OCI-LY3 (cell line): ENCODE measurements at regions not wholly inside any gene's neighbourhood (a gene's known extent, or its start where the extent isn't known, plus 50 kb on each side); places are given as distances from the start of the nearest gene placed in this dataset.

Experiments used
- H2AFZ ChIP-seq: fragments of 200-600, 300-600 bp; shearing (Covaris generic); 2 replicates; pipeline ENCODE4 v1.6.0; 2014; ENCODE audit warnings: antibody characterized with exemption, low read depth, low read length
- H3K27ac ChIP-seq: fragments of 200-600, 300-600 bp; sonication (generic); 2 replicates; pipeline ENCODE4 v1.5.1; 2014; ENCODE audit warnings: mild to moderate bottlenecking, low read length, moderate library complexity, mixed read lengths
- H3K27me3 ChIP-seq: fragments of 200-600, 300-600 bp; sonication (generic); 2 replicates; pipeline ENCODE4 v1.6.1; 2014; ENCODE audit warnings: low read depth, low read length, mixed read lengths
- H3K36me3 ChIP-seq: fragments of 200-600, 300-600 bp; sonication (generic); replicated peaks from 2 replicates; pipeline ENCODE3; 2014; ENCODE audit warnings: low read depth, low read length, mixed read lengths
- H3K4me1 ChIP-seq: fragments of 300-600, 200-600 bp; sonication (generic); 2 replicates; pipeline ENCODE4 v1.6.1; 2014; ENCODE audit warnings: low read length, mixed read lengths
- H3K4me2 ChIP-seq: fragments of 200-600, 300-600 bp; sonication (generic); 2 replicates; pipeline ENCODE4 v1.6.1; 2014; ENCODE audit warnings: low read length, mixed read lengths
- H3K4me3 ChIP-seq: fragments of 300-600, 200-600 bp; sonication (generic); 2 replicates; pipeline ENCODE4 v1.5.1; 2014; ENCODE audit warnings: antibody characterized with exemption, mild to moderate bottlenecking, low read length, moderate library complexity
- H3K79me2 ChIP-seq: fragments of 300-600, 200-600 bp; shearing (Covaris generic); 2 replicates; pipeline ENCODE4 v1.6.1; 2014; ENCODE audit warnings: mild to moderate bottlenecking, low read length, mixed read lengths
- H3K9ac ChIP-seq: fragments of 300-600, 200-600 bp; shearing (Covaris generic); 2 replicates; pipeline ENCODE4 v1.6.0; 2014; ENCODE audit warnings: mild to moderate bottlenecking, low read length, moderate library complexity
- H3K9me3 ChIP-seq: fragments of 200-600, 300-600 bp; shearing (Covaris generic); 2 replicates; pipeline ENCODE4 v1.6.1; 2014; ENCODE audit warnings: low read length, mixed read lengths; ENCODE audit not compliant: insufficient read depth
- H4K20me1 ChIP-seq: fragments of 200-600, 300-600 bp; sonication (generic); 2 replicates; pipeline ENCODE4 v1.6.1; 2016; ENCODE audit warnings: low read length, mixed read lengths; ENCODE audit not compliant: insufficient read depth
- CTCF ChIP-seq: fragments of 200-600, 300-600 bp; sonication (generic); IDR thresholded peaks from 2 replicates; pipeline ENCODE4 v1.5.1; 2014; ENCODE audit warnings: antibody characterized with exemption, low read length, low read depth
- EZH2phosphoT487 ChIP-seq: fragments of 200-600 bp; shearing (Covaris generic); IDR thresholded peaks from 2 replicates; pipeline ENCODE4 v1.6.1; 2018; ENCODE audit warnings: antibody characterized with exemption, mixed run types, low read depth

- no peak overlapping the region for H3K9ac ChIP-seq
- no peaks in the 10 kb centered on the region for H4K20me1 ChIP-seq
- H3K4me3 ChIP-seq = no peak overlapping the region
- no peaks in the 10 kb centered on the region for H3K79me2 ChIP-seq
- no peaks in the 10 kb centered on the region for H3K36me3 ChIP-seq
- TF ChIP-seq CTCF = no peak
- TF ChIP-seq EZH2phosphoT487 = no peak
- no peak overlapping the region for H3K27ac ChIP-seq
- H3K9me3 ChIP-seq = no peaks in the 10 kb centered on the region
- no peaks in the 10 kb centered on the region for H3K27me3 ChIP-seq
- H2AFZ ChIP-seq = no peak overlapping the region
- peaks cover 9% of the 10 kb centered on the region for H3K4me1 ChIP-seq
- no peak overlapping the region for H3K4me2 ChIP-seq
Measured at GRCh38 chr1:80659161-80659560, 1141.6 kb upstream of the ADGRL2 start.

- Histone ChIP-seq H3K27ac (no peak overlapping the region), H4K20me1 (no peaks in the 10 kb centered on the region), H3K36me3 (no peaks in the 10 kb centered on the region), H3K79me2 (no peaks in the 10 kb centered on the region), H2AFZ (no peak overlapping the region), H3K4me1 (peaks cover 9% of the 10 kb centered on the region), H3K27me3 (no peaks in the 10 kb centered on the region), H3K9ac (no peak overlapping the region), H3K4me3 (no peak overlapping the region), H3K4me2 (no peak overlapping the region), H3K9me3 (no peaks in the 10 kb centered on the region)
- TF ChIP-seq CTCF = no peak
- no peak for TF ChIP-seq EZH2phosphoT487
Measured at GRCh38 chr1:80657707-80658106, 1143.0 kb upstream of the ADGRL2 start.

- Histone ChIP-seq H3K4me2 (no peak overlapping the region), H3K9me3 (no peaks in the 10 kb centered on the region), H4K20me1 (no peaks in the 10 kb centered on the region), H2AFZ (no peak overlapping the region), H3K79me2 (no peaks in the 10 kb centered on the region), H3K36me3 (no peaks in the 10 kb centered on the region), H3K9ac (no peak overlapping the region), H3K4me1 (peaks cover 9% of the 10 kb centered on the region), H3K27me3 (no peaks in the 10 kb centered on the region), H3K27ac (no peak overlapping the region), H3K4me3 (no peak overlapping the region)
- TF ChIP-seq CTCF (no peak), EZH2phosphoT487 (no peak)
Measured at GRCh38 chr1:80657044-80657643, 1143.6 kb upstream of the ADGRL2 start.

GRCh38 chr1:80656641-80657040 lies 1144.1 kb upstream of the ADGRL2 start:
- no peak overlapping the region for H3K4me2 ChIP-seq
- H3K27ac ChIP-seq = no peak overlapping the region
- H3K4me1 ChIP-seq = peaks cover 9% of the 10 kb centered on the region

More at GRCh38 chr1:80656641-80657040, 1144.1 kb upstream of the ADGRL2 start:
- no peak for TF ChIP-seq CTCF
- TF ChIP-seq EZH2phosphoT487 = no peak
- Histone ChIP-seq H2AFZ (no peak overlapping the region), H3K79me2 (no peaks in the 10 kb centered on the region), H4K20me1 (no peaks in the 10 kb centered on the region), H3K27me3 (no peaks in the 10 kb centered on the region), H3K4me3 (no peak overlapping the region), H3K9me3 (no peaks in the 10 kb centered on the region), H3K9ac (no peak overlapping the region), H3K36me3 (no peaks in the 10 kb centered on the region)
